ENCODE measurements at regions not wholly inside any gene's neighbourhood (a gene's known extent, or its start where the extent isn't known, plus 50 kb on each side); places are given as distances from the start of the nearest gene placed in this dataset.

DNA sequence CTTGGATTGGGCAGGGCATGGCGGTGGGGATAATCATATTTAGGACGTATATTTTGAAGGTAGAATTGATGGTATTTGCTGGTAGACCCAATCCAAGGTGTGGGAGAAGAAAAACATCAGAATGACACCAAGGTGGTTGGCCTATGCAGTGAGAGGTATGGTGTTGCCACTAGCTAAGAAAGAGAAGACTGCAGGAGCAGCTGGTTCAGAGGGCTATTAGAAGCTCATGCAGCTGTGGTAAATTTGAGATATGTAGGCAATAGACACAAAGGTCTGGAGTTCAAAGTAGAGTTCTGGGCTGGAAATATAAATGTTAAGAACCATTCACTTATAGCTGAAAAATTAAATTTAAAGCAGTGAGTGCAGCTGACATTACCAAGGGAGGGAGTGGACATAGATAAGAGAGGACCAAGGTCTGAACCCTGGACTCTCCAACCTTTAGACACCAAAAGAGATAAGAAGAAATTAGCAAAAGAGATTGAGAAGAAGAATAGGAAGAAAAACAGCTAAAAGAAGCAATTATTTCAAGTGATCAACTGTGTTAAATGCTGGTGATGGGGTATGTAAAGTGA is 74.7 kb upstream of the FAM169A start:
- TF ChIP-seq ELF1 (IDR thresholded peaks at IDR 0.05; ENCODE audit: borderline replicate concordance, low read depth) = no peak
- no peak for TF ChIP-seq FOSL1 (IDR thresholded peaks at IDR 0.05; ENCODE audit: low read depth)
- no peak for TF ChIP-seq ZNF274 (IDR thresholded peaks at IDR 0.05; ENCODE audit: low read depth, low read length)
- TF ChIP-seq CEBPB (IDR thresholded peaks at IDR 0.05; ENCODE audit: low read depth) = no peak
- no peak for TF ChIP-seq SIN3A (IDR thresholded peaks at IDR 0.05; ENCODE audit: low read depth)
- TF ChIP-seq EZH2 (IDR thresholded peaks at IDR 0.05) = no peak
- TF ChIP-seq MAX (IDR thresholded peaks at IDR 0.05) = no peak
- TF ChIP-seq TCF7L2 (IDR thresholded peaks at IDR 0.05; ENCODE audit: borderline replicate concordance, extremely low read depth, insufficient read depth, insufficient read length) = no peak
- TF ChIP-seq POLR2A (IDR thresholded peaks at IDR 0.05; ENCODE audit: borderline replicate concordance, extremely low read depth, insufficient read depth, insufficient read length) = no peak
- TF ChIP-seq, protein P1, sequence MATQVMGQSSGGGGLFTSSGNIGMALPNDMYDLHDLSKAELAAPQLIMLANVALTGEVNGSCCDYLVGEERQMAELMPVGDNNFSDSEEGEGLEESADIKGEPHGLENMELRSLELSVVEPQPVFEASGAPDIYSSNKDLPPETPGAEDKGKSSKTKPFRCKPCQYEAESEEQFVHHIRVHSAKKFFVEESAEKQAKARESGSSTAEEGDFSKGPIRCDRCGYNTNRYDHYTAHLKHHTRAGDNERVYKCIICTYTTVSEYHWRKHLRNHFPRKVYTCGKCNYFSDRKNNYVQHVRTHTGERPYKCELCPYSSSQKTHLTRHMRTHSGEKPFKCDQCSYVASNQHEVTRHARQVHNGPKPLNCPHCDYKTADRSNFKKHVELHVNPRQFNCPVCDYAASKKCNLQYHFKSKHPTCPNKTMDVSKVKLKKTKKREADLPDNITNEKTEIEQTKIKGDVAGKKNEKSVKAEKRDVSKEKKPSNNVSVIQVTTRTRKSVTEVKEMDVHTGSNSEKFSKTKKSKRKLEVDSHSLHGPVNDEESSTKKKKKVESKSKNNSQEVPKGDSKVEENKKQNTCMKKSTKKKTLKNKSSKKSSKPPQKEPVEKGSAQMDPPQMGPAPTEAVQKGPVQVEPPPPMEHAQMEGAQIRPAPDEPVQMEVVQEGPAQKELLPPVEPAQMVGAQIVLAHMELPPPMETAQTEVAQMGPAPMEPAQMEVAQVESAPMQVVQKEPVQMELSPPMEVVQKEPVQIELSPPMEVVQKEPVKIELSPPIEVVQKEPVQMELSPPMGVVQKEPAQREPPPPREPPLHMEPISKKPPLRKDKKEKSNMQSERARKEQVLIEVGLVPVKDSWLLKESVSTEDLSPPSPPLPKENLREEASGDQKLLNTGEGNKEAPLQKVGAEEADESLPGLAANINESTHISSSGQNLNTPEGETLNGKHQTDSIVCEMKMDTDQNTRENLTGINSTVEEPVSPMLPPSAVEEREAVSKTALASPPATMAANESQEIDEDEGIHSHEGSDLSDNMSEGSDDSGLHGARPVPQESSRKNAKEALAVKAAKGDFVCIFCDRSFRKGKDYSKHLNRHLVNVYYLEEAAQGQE (IDR thresholded peaks at IDR 0.05; ENCODE audit: low read depth) = no peak
- TF ChIP-seq, protein P2, sequence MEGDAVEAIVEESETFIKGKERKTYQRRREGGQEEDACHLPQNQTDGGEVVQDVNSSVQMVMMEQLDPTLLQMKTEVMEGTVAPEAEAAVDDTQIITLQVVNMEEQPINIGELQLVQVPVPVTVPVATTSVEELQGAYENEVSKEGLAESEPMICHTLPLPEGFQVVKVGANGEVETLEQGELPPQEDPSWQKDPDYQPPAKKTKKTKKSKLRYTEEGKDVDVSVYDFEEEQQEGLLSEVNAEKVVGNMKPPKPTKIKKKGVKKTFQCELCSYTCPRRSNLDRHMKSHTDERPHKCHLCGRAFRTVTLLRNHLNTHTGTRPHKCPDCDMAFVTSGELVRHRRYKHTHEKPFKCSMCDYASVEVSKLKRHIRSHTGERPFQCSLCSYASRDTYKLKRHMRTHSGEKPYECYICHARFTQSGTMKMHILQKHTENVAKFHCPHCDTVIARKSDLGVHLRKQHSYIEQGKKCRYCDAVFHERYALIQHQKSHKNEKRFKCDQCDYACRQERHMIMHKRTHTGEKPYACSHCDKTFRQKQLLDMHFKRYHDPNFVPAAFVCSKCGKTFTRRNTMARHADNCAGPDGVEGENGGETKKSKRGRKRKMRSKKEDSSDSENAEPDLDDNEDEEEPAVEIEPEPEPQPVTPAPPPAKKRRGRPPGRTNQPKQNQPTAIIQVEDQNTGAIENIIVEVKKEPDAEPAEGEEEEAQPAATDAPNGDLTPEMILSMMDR (IDR thresholded peaks at IDR 0.05 in 2 of 3, conservative IDR thresholded peaks at IDR 0.05 in 1 of 3; ENCODE audit: borderline replicate concordance in 1 of 3, insufficient read depth in 1 of 3, low read depth in 2 of 3, low read length in 2 of 3) = no peak
- no peak for TF ChIP-seq JUND (IDR thresholded peaks at IDR 0.05)
- no peak for TF ChIP-seq POLR2AphosphoS5 (IDR thresholded peaks at IDR 0.05; ENCODE audit: low read depth, low read length)
- TF ChIP-seq RAD21 (IDR thresholded peaks at IDR 0.05; ENCODE audit: low read depth) = no peak
- no peak for TF ChIP-seq EGR1 (IDR thresholded peaks at IDR 0.05; ENCODE audit: low read depth)
- TF ChIP-seq EZH2phosphoT487 (IDR thresholded peaks at IDR 0.05; ENCODE audit: borderline replicate concordance) = no peak
- TF ChIP-seq, protein P3, sequence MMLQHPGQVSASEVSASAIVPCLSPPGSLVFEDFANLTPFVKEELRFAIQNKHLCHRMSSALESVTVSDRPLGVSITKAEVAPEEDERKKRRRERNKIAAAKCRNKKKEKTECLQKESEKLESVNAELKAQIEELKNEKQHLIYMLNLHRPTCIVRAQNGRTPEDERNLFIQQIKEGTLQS (IDR thresholded peaks at IDR 0.05) = no peak
- no peak for DNase-seq (ENCODE audit: low read depth, low spot score)
- Histone ChIP-seq H3K27ac (ENCODE audit: low read depth, low read length) (no peak overlapping the region), H3K4me2 (ENCODE audit: low read length) (no peak overlapping the region), H3K36me3 (ENCODE audit: control insufficient read depth in 1 of 2, insufficient read depth in 2 of 2, low read length in 2 of 2) (no peaks in the 10 kb centered on the region), H3K9me3 (ENCODE audit: control insufficient read depth in 1 of 2, insufficient read depth in 1 of 2, low read depth in 1 of 2, low read length in 2 of 2) (no peaks in the 10 kb centered on the region), H3K9me2 (ENCODE audit: insufficient read depth) (no peaks in the 10 kb centered on the region), H4K20me1 (ENCODE audit: insufficient read depth) (no peaks in the 10 kb centered on the region), H3K4me1 (ENCODE audit: control insufficient read depth in 1 of 2, insufficient read depth in 2 of 2, low read length in 2 of 2) (0 out of 4 replicates have a peak, but pooled peaks cover 0 to 3% of the 10 kb centered on the region in 2 experiments), H2AFZ (ENCODE audit: low read depth, low read length, poor library complexity, severe bottlenecking) (no peak overlapping the region), H3K79me2 (ENCODE audit: insufficient read depth, low read length) (no peaks in the 10 kb centered on the region), H3K9ac (ENCODE audit: low read length) (no peak overlapping the region), H3K4me3 (replicated peaks in 1 of 2; ENCODE audit: low read depth in 1 of 2, low read length in 2 of 2) (no peak overlapping the region), H3K27me3 (ENCODE audit: insufficient read depth, low read length) (no peaks in the 10 kb centered on the region)
- intact Hi-C loops (cut with micrococcal nuclease) = no loop called here
- ChIA-PET RAD21 (ENCODE audit: low non-redundant PET in 1 of 2, low total read pairs in 2 of 2, uncharacterized antibody in 2 of 2, unreplicated experiment in 2 of 2) (no interaction called here), CTCF (interaction anchor here (0.7 kb wide), 1 partner anchor 15 kb away, joined by 4 read pairs; no protein-coding TSS in a partner anchor), POLR2A (no interaction called here)
- no peak for ATAC-seq
- no TSS peak for BruUV-seq (replicated peaks)
